AG04449 (cell line): ENCODE measurements at regions not wholly inside any gene's neighbourhood (a gene's known extent, or its start where the extent isn't known, plus 50 kb on each side); places are given as distances from the start of the nearest gene placed in this dataset.

Experiments used
- CTCF ChIA-PET: fragments of 350-600 bp; formaldehyde crosslinking; extraction: SDS; loops from one replicate; lab custom pipeline; 2021; ENCODE audit warnings: antibody characterized with exemption; lab: Yijun Ruan, JAX
- POLR2A ChIA-PET: fragments of 400-600, 350-600 bp; formaldehyde crosslinking; extraction: SDS; loops from one replicate; lab custom pipeline; 2020; ENCODE audit warnings: antibody characterized with exemption, inconsistent platforms; lab: Yijun Ruan, JAX
- DNase-seq: peaks from one replicate; pipeline ENCODE4 v3.0.0-alpha.2; 2010; ENCODE audit warnings: low read depth, low spot score
- H3K4me3 ChIP-seq: 2 replicates; pipeline ENCODE4 v1.5.1; 2011; ENCODE audit warnings: low read depth, mild to moderate bottlenecking, control low read depth, low read length
- TF ChIP-seq, protein P1 (sequence below): IDR thresholded peaks from one replicate; pipeline ENCODE4 v1.5.1; 2011; ENCODE audit warnings: mild to moderate bottlenecking, moderate library complexity, low read length, control low read depth, inconsistent platforms; ENCODE audit not compliant: insufficient read depth; ENCODE audit errors: missing control alignments

DNA sequence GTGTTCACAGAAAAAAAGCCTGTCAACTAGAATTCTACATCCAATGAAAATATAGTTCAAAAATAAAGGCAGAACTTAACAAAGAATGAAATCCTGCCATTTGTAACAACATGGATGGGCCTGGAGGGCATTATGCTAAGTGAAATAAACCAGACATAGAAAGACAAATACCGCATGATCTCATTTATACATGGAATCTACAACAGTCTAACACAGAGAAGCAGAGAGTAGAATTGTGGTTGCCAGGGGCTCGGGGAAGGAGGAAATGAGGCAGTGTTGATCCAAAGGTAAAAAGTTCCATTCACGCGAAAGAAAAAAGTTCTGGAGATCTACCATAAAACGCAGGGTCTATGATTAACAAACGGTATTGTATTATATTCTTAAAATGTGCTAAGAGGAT lies 282.6 kb downstream of the MRPL39 start:
- CTCF ChIA-PET: no interaction called here
- H3K4me3 ChIP-seq: no peak overlapping the region
- POLR2A ChIA-PET: no interaction called here
- TF ChIP-seq, protein P1, sequence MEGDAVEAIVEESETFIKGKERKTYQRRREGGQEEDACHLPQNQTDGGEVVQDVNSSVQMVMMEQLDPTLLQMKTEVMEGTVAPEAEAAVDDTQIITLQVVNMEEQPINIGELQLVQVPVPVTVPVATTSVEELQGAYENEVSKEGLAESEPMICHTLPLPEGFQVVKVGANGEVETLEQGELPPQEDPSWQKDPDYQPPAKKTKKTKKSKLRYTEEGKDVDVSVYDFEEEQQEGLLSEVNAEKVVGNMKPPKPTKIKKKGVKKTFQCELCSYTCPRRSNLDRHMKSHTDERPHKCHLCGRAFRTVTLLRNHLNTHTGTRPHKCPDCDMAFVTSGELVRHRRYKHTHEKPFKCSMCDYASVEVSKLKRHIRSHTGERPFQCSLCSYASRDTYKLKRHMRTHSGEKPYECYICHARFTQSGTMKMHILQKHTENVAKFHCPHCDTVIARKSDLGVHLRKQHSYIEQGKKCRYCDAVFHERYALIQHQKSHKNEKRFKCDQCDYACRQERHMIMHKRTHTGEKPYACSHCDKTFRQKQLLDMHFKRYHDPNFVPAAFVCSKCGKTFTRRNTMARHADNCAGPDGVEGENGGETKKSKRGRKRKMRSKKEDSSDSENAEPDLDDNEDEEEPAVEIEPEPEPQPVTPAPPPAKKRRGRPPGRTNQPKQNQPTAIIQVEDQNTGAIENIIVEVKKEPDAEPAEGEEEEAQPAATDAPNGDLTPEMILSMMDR: no peak
- no peak for DNase-seq

DNA sequence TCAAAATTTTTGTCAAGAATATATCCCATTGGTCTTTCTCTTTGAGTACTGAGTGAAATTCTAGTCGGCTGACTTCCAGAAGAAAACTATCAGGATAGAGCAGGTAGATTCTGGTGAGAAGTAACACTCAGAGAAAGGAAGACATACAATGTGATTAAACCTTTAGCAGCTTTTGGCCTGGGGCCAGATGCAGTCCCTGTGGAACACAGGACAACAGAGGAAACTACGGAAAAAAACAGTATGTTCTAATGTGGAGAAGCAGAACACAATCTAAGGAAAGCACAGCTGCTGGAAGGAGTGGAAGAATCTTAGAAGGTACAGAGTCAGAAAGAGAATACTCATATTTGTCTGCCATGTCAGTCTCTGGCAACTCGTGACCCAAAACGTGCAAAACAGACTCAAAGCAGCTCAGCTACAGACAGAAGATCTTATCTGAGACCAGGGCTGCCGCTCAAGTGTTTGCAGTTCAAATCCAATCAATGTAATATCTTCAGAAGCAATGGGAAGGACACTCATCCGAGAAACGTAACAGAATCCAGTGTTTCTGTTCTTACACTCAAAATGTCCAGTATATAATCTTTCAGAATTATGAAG lies 283.8 kb downstream of the MRPL39 start:
- H3K4me3 ChIP-seq: no peak overlapping the region
- TF ChIP-seq, protein P1: no peak
- DNase-seq: no peak
- CTCF ChIA-PET: interaction anchor here (0.8 kb wide), 1 partner anchor 9 kb away, joined by 5 read pairs; no protein-coding TSS in a partner anchor
- POLR2A ChIA-PET: no interaction called here

DNA sequence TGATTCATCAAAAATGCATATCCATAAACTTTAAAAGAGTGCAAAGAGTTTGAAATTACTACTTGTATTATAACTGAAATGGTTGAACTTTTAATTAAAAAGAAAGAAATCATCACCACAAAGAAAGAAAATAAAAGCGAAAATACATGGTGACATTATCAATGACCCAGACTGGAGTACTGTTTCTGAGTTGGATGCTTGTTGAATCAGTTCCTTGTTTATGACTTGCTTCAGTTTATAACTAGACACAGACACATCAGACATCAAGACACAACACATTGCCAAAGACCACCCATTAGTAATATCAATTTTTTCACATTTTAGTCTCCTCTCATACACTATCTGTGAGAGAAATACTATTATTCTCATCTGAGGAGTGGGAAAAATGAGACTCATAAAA lies 293.0 kb downstream of the MRPL39 start:
- H3K4me3 ChIP-seq: no peak overlapping the region
- ChIA-PET POLR2A (no interaction called here), CTCF (interaction anchor here (1.0 to 3.3 kb wide), 22 partner anchors 9 to 421 kb away, joined by 3 to 29 read pairs (median 5); no protein-coding TSS in a partner anchor)
- no peak for DNase-seq
- TF ChIP-seq, protein P1: no peak

DNA sequence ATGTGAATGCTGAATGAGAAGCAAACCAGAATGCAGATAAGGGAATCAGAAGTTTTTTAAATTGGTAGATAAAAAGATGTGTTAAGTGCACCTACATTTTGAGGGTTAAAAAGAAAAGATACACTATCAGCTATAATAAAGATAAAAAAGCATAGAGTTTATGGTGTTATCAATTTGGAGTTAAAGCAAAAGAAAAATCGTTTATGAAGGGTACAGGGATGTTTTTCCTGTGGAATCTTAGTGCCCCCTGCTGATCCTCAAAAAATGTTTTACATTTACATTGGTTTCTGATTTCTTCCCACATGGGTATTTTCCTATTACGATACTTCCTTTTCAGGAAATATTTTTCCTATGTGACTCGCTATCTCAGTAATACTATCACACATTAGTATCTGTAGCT lies 293.5 kb downstream of the MRPL39 start:
- ChIA-PET POLR2A (no interaction called here), CTCF (interaction anchor here (1.0 to 3.3 kb wide), 23 partner anchors 8 to 421 kb away, joined by 3 to 29 read pairs (median 5); no protein-coding TSS in a partner anchor)
- DNase-seq: no peak
- TF ChIP-seq, protein P1: peak; percentile 23
- no peak overlapping the region for H3K4me3 ChIP-seq

DNA sequence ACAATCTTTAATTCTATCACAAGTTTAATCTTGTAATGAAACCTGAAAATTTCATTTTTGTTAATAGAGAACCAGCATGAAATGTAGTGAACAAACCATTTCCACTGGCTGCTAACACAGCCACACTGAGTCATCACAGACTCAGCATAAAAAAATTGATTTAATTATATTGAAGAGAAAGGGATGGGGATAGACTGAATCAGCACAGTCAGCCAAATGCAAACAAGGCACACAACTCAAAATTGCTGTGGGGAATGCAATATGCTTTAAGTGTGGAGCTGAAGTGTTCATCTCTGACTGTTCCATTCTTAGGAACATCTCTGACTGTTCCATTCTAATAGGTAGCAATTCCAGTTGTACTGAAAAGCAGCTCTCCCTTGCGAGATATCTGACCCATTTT lies 299.8 kb downstream of the MRPL39 start:
- no peak overlapping the region for H3K4me3 ChIP-seq
- ChIA-PET CTCF (interaction anchor here (1.5 kb wide), 1 partner anchor 24 kb away, joined by 5 read pairs; no protein-coding TSS in a partner anchor), POLR2A (interaction anchor here (0.6 kb wide), 1 partner anchor 227 kb away, joined by 3 read pairs; no protein-coding TSS in a partner anchor)
- DNase-seq: peak; percentile 24
- TF ChIP-seq, protein P1: no peak

DNA sequence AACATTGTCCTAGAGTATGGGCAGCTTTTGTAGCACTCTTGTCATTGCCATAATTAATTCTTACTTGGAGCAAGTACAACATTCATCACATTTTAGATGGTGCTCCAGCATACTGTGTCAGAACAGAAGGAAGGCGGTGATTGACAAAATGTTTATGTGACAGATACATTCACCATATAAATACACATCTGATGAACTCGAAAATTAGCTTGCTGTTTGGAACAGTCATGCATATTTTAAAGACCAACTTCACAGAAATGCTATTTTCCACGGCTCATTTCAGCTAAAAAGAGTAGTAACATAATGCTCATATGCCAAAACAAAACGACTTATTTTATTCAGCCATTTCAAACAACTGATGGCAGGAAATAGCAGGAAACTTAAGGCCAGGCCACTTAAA lies 302.7 kb downstream of the MRPL39 start:
- no peak for DNase-seq
- CTCF ChIA-PET: interaction anchor here (1.0 to 2.6 kb wide), 3 partner anchors 9 to 82 kb away, joined by 3 to 9 read pairs (median 4); no protein-coding TSS in a partner anchor
- H3K4me3 ChIP-seq: no peak overlapping the region
- TF ChIP-seq, protein P1: no peak
- POLR2A ChIA-PET: no interaction called here
